ENCODE measurements at regions not wholly inside any gene's neighbourhood (a gene's known extent, or its start where the extent isn't known, plus 50 kb on each side); places are given as distances from the start of the nearest gene placed in this dataset.

- TF ChIP-seq CTCF (IDR thresholded peaks at IDR 0.05; ENCODE audit: low read depth, low read length) (no peak), EZH2phosphoT487 (IDR thresholded peaks at IDR 0.05; ENCODE audit: low read depth) (no peak)
Measured at GRCh38 chr7:123400196-123400595, 134.2 kb downstream of the IQUB start.

All from OCI-LY3 (cell line).